Lower leg skin (tissue), 3 donors: ENCODE measurements at regions not wholly inside any gene's neighbourhood (a gene's known extent, or its start where the extent isn't known, plus 50 kb on each side); places are given as distances from the start of the nearest gene placed in this dataset.

ENCODE experiments used
- CTCF ChIP-seq, 3 donors: fragments of 450-650 bp; IDR thresholded peaks; one replicate each; pipeline ENCODE4 v1.5.1; 2016; ENCODE audit warnings: antibody characterized with exemption in 3 of 3, mild to moderate bottlenecking in 3 of 3, moderate library complexity in 2 of 3
- POLR2A ChIP-seq, 2 donors: fragments of 450-650 bp; IDR thresholded peaks; one replicate each; pipeline ENCODE4 v1.6.1; 2016 to 2017; ENCODE audit warnings: antibody characterized with exemption in 2 of 2, mild to moderate bottlenecking in 1 of 2, moderate library complexity in 1 of 2

GRCh38 chr3:182440101-182440500, 353.2 kb upstream of the ATP11B start:
- TF ChIP-seq POLR2A (IDR thresholded peaks at IDR 0.05) (no peak), CTCF (IDR thresholded peaks at IDR 0.05) (no peak)
